GM18870 (cell line): ENCODE measurements at regions not wholly inside any gene's neighbourhood (a gene's known extent, or its start where the extent isn't known, plus 50 kb on each side); places are given as distances from the start of the nearest gene placed in this dataset.

Source experiments
- ATAC-seq: cut with Tn5 transposase; IDR thresholded peaks from one replicate; pipeline ENCODE4 v1.9.1; 2021; ENCODE audit warnings: moderate library complexity; ENCODE audit not compliant: unreplicated experiment

DNA sequence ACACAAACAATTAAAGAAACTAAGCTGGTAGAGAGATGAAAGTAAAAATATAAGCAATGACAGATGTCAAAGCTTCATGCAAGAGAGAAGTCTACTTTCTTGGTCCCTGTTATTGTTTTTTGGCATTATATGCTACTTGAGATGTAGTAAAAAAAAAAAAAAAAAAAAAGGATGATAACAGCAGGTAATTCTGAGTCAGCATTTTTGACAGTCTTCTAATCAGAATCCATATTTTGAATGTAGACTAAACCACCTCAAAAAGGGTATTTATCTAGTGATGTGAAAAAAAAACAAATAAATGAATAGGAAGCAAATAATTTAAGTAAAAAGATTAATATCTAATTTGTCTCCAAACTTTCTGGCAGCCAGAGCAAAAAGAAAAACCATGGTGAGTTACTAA, 422.2 kb upstream of the CPEB2 start:
- no peak for ATAC-seq

- ATAC-seq: no peak
Measured at GRCh38 chr4:14581741-14582140, 420.5 kb upstream of the CPEB2 start.

- no peak for ATAC-seq
Measured at GRCh38 chr4:14582677-14583076, 419.6 kb upstream of the CPEB2 start.

- ATAC-seq: no peak
Measured at GRCh38 chr4:14583331-14583730, 418.9 kb upstream of the CPEB2 start.

- ATAC-seq: no peak
Measured at GRCh38 chr4:14583752-14584151, 418.5 kb upstream of the CPEB2 start.

DNA sequence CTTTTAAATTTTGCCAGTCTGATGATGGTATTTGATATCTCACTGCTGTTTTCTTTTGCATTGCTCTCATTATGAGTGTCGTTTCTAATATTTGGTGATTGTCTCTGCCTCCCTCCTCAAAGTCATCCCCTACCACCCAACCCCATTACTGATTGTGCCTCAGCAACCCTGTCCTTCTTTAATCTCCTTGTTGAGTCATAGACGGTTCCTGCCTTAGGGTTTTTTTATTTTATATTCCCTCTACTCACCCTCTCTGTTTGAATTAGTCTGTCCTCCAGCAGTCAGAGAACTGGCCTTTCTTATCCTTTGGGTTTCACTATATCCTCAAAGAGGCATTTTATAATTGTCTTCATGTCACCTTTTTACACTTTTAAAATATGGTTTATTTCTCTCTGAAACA, 409.3 kb upstream of the CPEB2 start:
- no peak for ATAC-seq

- ATAC-seq: no peak
Measured at GRCh38 chr4:14596028-14596427, 406.3 kb upstream of the CPEB2 start.

DNA sequence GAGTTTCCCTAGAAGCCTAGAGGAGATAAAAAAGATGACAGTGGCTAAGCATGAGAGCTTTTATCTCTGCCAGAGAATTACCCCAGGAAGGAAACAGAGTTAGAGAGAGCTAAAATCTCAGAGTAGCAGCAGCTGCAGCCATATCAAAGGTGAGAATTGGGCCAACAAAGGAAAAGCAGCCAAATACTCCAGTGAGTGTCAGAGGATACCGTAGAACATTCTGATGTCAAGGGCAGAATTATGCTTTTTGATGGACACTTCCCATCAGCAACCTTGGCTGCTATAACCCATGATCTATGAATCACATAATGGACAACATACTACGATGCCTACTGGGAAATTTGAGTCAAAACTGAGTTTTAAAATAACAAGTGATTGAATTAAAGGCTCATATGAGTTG, 405.8 kb upstream of the CPEB2 start:
- no peak for ATAC-seq

GRCh38 chr4:14596904-14597303, 405.4 kb upstream of the CPEB2 start:
- no peak for ATAC-seq

DNA sequence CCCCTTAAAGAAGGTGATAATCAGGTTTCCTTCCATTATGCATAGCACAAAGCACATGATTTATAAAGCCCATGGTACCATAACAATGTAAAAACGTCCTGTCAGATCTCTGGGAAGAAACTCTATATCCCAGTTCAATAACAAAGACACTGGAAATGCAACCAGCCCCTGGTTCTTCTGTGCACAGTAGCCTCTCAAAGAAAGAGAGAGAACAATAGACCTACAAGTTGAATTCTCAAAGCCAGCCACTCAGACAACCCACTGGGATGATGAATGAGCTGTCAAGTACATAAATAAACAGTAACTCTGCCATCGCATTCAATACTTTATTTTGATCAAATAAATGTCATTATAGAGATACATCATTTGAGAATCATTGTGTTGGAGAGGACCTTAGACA, 400.1 kb upstream of the CPEB2 start:
- no peak for ATAC-seq

GRCh38 chr4:14607001-14607400, 395.3 kb upstream of the CPEB2 start:
- no peak for ATAC-seq

GRCh38 chr4:14607578-14607977, 394.7 kb upstream of the CPEB2 start:
- no peak for ATAC-seq

DNA sequence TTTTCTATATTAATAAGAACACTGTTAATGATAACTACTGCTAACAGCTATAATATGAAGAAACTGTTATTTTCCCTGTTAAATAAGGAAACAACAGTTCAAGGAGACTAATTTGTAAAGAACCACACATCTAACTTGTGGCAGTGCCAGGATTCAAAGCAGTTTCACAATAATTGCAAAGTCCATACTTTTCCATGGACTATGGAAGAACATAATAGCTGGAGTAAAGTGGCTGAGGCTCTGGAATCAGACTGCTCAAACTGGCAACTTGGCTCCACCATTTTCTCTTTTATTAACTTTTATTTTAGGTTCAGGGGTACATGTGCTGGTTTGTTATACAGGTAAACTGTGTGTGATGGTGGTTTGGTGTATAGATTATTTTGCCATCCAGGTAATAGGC, 393.7 kb upstream of the CPEB2 start:
- no peak for ATAC-seq

- ATAC-seq: no peak
Measured at GRCh38 chr4:14614840-14615239, 387.4 kb upstream of the CPEB2 start.

GRCh38 chr4:14615671-14616070, 386.6 kb upstream of the CPEB2 start:
- ATAC-seq: no peak

GRCh38 chr4:14620567-14621141, 381.6 kb upstream of the CPEB2 start:
- no peak for ATAC-seq

DNA sequence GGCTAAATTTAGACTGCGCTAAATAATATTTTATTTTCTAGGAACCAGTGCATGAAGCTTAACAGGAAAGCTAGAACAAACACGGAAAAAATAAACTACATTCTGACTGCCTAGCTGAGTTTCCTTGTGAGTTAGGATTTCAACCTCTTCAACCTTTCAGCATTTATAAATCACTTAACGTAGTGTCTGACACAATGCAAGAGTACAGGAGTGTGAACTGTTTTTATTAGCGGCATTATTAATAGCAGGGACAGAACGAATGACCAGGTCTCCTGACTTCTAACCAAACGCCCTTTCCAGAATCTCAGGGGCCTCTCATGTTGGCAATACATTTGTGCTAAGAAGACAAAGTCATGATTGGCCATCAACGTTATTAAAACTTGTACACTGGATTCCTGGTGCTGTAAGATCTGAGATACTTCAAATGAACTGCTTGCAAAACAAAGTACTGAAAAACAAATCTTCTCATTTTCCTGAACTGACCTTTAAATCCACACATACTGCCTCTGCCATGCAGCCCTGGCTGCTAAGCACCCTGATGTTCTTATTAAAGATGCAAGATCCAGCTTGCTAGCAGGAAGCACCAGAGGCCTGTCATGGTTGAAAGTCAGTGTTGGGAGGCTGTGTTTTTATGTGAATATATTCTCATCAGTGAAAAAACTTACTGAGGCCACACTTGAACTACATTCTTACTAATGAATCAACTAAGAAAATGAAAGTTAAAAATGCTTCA, 380.4 kb upstream of the CPEB2 start:
- no peak for ATAC-seq

GRCh38 chr4:14627038-14627437, 375.2 kb upstream of the CPEB2 start:
- ATAC-seq: no peak

- ATAC-seq: no peak
Measured at GRCh38 chr4:14631806-14632440, 370.4 kb upstream of the CPEB2 start.

- no peak for ATAC-seq
Measured at GRCh38 chr4:14636563-14636962, 365.7 kb upstream of the CPEB2 start.

GRCh38 chr4:14640476-14640875, 361.8 kb upstream of the CPEB2 start:
- no peak for ATAC-seq

DNA sequence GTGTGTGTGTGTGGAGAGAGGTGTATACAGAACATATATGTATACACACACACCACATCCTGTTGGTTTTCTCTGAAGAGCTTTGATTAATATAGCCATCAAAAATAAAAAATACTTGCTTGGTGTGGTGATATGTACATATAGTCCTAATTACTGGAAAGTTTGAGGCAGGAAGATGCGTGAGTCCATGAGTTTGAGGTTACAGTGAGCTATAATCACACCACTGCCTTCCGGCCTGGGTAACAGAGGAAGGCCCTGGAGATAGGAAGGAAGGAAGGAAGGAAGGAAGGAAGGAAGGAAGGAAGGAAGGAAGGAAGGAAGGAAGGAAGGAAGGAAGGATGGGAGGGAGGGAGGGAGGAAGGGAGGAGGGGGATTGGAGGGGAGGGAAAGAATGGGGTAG, 360.4 kb upstream of the CPEB2 start:
- no peak for ATAC-seq
